OCI-LY1 (cell line): ENCODE measurements at regions not wholly inside any gene's neighbourhood (a gene's known extent, or its start where the extent isn't known, plus 50 kb on each side); places are given as distances from the start of the nearest gene placed in this dataset.

Experiments
- CTCF ChIP-seq: fragments of 200-600 bp; sonication (generic), shearing (Covaris generic); IDR thresholded peaks from 2 replicates; pipeline ENCODE4 v1.5.1; 2017; ENCODE audit warnings: mild to moderate bottlenecking, antibody characterized with exemption, low read length, moderate library complexity, mixed read lengths
- EZH2 ChIP-seq: fragments of 200-600 bp; sonication (generic), shearing (Covaris generic); IDR thresholded peaks from 2 replicates; pipeline ENCODE4 v1.8.0; 2017; ENCODE audit warnings: borderline replicate concordance, mixed run types, mild to moderate bottlenecking, antibody characterized with exemption, low read length, moderate library complexity, mixed read lengths

- TF ChIP-seq CTCF (no peak), EZH2 (no peak)
Observed at GRCh38 chr9:24007185-24007584, 181.1 kb upstream of the ELAVL2 start.
